H1 (cell line): ENCODE measurements at regions not wholly inside any gene's neighbourhood (a gene's known extent, or its start where the extent isn't known, plus 50 kb on each side); places are given as distances from the start of the nearest gene placed in this dataset.

Source experiments
- CTCF ChIA-PET: fragments of 300-600 bp; sonication (Branson Sonifier 250); formaldehyde crosslinking; loops from one replicate; lab custom pipeline; 2021; ENCODE audit not compliant: partially characterized antibody; lab: Charles Lee
- POLR2A ChIA-PET: fragments of 300-600 bp; sonication (Branson Sonifier 250); formaldehyde crosslinking; loops from one replicate; lab custom pipeline; 2021; ENCODE audit warnings: inconsistent platforms; ENCODE audit not compliant: partially characterized antibody; lab: Charles Lee
- DNase-seq, 2 experiments: peaks; one replicate each; pipeline versions ENCODE4 v3.0.0 to v3.0.0-alpha.2; 2010 to 2022; ENCODE audit warnings: low spot score in 2 of 2, low read depth in 1 of 2, mixed read lengths in 1 of 2
- FAIRE-seq: peaks from 2 replicates; lab custom pipeline; 2011; peaks lifted over from hg19 to GRCh38; lab: Jason Lieb, UNC
- H2AFZ ChIP-seq: 2 replicates; pipeline ENCODE4 v1.8.1; 2012; ENCODE audit warnings: low read length, inconsistent platforms
- H2AK5ac ChIP-seq: 2 replicates; pipeline ENCODE4 v1.6.1; 2013; ENCODE audit warnings: low read depth, low read length
- H2BK120ac ChIP-seq: replicated peaks from 2 replicates; pipeline ENCODE3; 2013; ENCODE audit warnings: low read depth, low read length, inconsistent platforms
- H2BK12ac ChIP-seq: 2 replicates; pipeline ENCODE4 v1.6.1; 2013; ENCODE audit warnings: low read depth, low read length
- H2BK15ac ChIP-seq: 2 replicates; pipeline ENCODE4 v1.6.1; 2013; ENCODE audit warnings: low read length
- H2BK20ac ChIP-seq: 2 replicates; pipeline ENCODE4 v1.6.1; 2013; ENCODE audit warnings: low read length
- H2BK5ac ChIP-seq: 2 replicates; pipeline ENCODE4 v1.6.1; 2013; ENCODE audit warnings: low read depth, low read length
- H3K14ac ChIP-seq: 2 replicates; pipeline ENCODE4 v1.6.1; 2013; ENCODE audit warnings: inconsistent platforms; ENCODE audit not compliant: insufficient read length
- H3K18ac ChIP-seq: 2 replicates; pipeline ENCODE4 v1.6.1; 2013; ENCODE audit warnings: low read length; ENCODE audit errors: extremely low read depth
- H3K23ac ChIP-seq: 2 replicates; pipeline ENCODE4 v1.6.1; 2013; ENCODE audit warnings: inconsistent platforms; ENCODE audit not compliant: insufficient read length
- H3K23me2 ChIP-seq: 2 replicates; pipeline ENCODE4 v1.6.1; 2013; ENCODE audit warnings: low read depth, low read length
- H3K27ac ChIP-seq: 2 replicates; pipeline ENCODE4 v1.6.1; 2011; ENCODE audit warnings: low read depth, low read length, inconsistent platforms
- H3K27me3 ChIP-seq, 4 experiments: replicated peaks in 1 of 4; 1 replicate in 1 of 4; 2 replicates in 3 of 4; pipeline versions ENCODE4 v1.6.1 to v1.8.1; 2011 to 2013; ENCODE audit warnings: low read length in 3 of 4, mild to moderate bottlenecking in 3 of 4, inconsistent platforms in 2 of 4, mixed read lengths in 2 of 4, moderate library complexity in 1 of 4; ENCODE audit not compliant: control insufficient read depth in 3 of 4, insufficient read depth in 3 of 4; ENCODE audit errors: extremely low read depth in 1 of 4
- H3K36me3 ChIP-seq, 4 experiments: 2 replicates each; pipeline versions ENCODE4 v1.6.1 to v1.8.1; 2011 to 2013; ENCODE audit warnings: mild to moderate bottlenecking in 4 of 4, low read length in 3 of 4, moderate library complexity in 2 of 4, control low read depth in 1 of 4, inconsistent platforms in 1 of 4; ENCODE audit not compliant: insufficient read depth in 4 of 4, control insufficient read depth in 2 of 4
- H3K4ac ChIP-seq: replicated peaks from 2 replicates; pipeline ENCODE3; 2013; ENCODE audit warnings: low read length, low read depth, mixed read lengths, inconsistent platforms; ENCODE audit not compliant: insufficient read length
- H3K4me1 ChIP-seq, 4 experiments: replicated peaks in 1 of 4; 1 replicate in 1 of 4; 2 replicates in 3 of 4; pipeline versions ENCODE4 v1.6.1 to v1.8.1; 2011 to 2013; ENCODE audit warnings: low read length in 3 of 4, inconsistent platforms in 2 of 4, mixed read lengths in 1 of 4; ENCODE audit not compliant: insufficient read depth in 4 of 4, control insufficient read depth in 3 of 4
- H3K4me2 ChIP-seq, 2 experiments: 2 replicates each; pipeline versions ENCODE4 v1.6.1 to v1.8.1; 2011 to 2013; ENCODE audit warnings: low read depth in 2 of 2, low read length in 2 of 2, control low read depth in 1 of 2, inconsistent platforms in 1 of 2, mild to moderate bottlenecking in 1 of 2; ENCODE audit not compliant: insufficient read depth in 1 of 2
- H3K4me3 ChIP-seq, 4 experiments: fragments of 200-600, 300-600 bp in 1 of 4; sonication (generic), shearing (Covaris generic), sonication (Bioruptor Twin) in 1 of 4; 2 replicates each; pipeline versions ENCODE4 v1.5.1 to v1.8.1; 2011 to 2016; ENCODE audit warnings: low read length in 4 of 4, low read depth in 3 of 4, control low read depth in 2 of 4, inconsistent platforms in 2 of 4, mild to moderate bottlenecking in 2 of 4, mixed read lengths in 1 of 4, moderate library complexity in 1 of 4; ENCODE audit not compliant: insufficient read depth in 2 of 4; ENCODE audit errors: extremely low read depth in 1 of 4
- H3K56ac ChIP-seq: replicated peaks from 2 replicates; pipeline ENCODE3; 2013; ENCODE audit warnings: low read depth, mild to moderate bottlenecking, mixed read lengths, low read length, inconsistent platforms; ENCODE audit not compliant: insufficient read length
- H3K79me1 ChIP-seq: 2 replicates; pipeline ENCODE4 v1.6.1; 2013; ENCODE audit warnings: low read depth, low read length, control low read depth
- H3K79me2 ChIP-seq, 2 experiments: 2 replicates each; pipeline versions ENCODE4 v1.6.1 to v1.8.1; 2012 to 2013; ENCODE audit warnings: low read length in 2 of 2, mild to moderate bottlenecking in 2 of 2, inconsistent platforms in 1 of 2; ENCODE audit not compliant: insufficient read depth in 2 of 2, control insufficient read depth in 1 of 2
- H3K9ac ChIP-seq, 4 experiments: replicated peaks in 1 of 4; 1 replicate in 1 of 4; 2 replicates in 3 of 4; pipeline versions ENCODE4 v1.6.1 to v1.8.1; 2011 to 2013; ENCODE audit warnings: low read depth in 3 of 4, low read length in 3 of 4, control low read depth in 2 of 4, mild to moderate bottlenecking in 2 of 4, moderate library complexity in 2 of 4, inconsistent platforms in 1 of 4; ENCODE audit errors: extremely low read depth in 1 of 4
- H3K9me3 ChIP-seq, 2 experiments: 2 replicates each; pipeline versions ENCODE4 v1.6.1 to v1.8.1; 2012 to 2013; ENCODE audit warnings: mild to moderate bottlenecking in 2 of 2, moderate library complexity in 2 of 2, control low read depth in 1 of 2, inconsistent platforms in 1 of 2, low read depth in 1 of 2, low read length in 1 of 2, mixed read lengths in 1 of 2; ENCODE audit not compliant: insufficient read depth in 2 of 2
- H4K20me1 ChIP-seq, 2 experiments: replicated peaks in 1 of 2; 2 replicates each; pipeline versions ENCODE3 to v1.8.1; 2011 to 2013; ENCODE audit warnings: inconsistent platforms in 2 of 2, low read length in 2 of 2, mild to moderate bottlenecking in 1 of 2; ENCODE audit not compliant: insufficient read depth in 2 of 2, control insufficient read depth in 1 of 2
- H4K5ac ChIP-seq: 2 replicates; pipeline ENCODE4 v1.6.1; 2013; ENCODE audit warnings: low read length, low read depth, mixed read lengths, inconsistent platforms; ENCODE audit not compliant: insufficient read length
- H4K8ac ChIP-seq: 2 replicates; pipeline ENCODE4 v1.8.0; 2013; ENCODE audit warnings: mild to moderate bottlenecking, moderate library complexity, low read length, inconsistent platforms; ENCODE audit not compliant: insufficient read depth; ENCODE audit errors: extremely low read depth
- H4K91ac ChIP-seq: replicated peaks from 2 replicates; pipeline ENCODE3; 2013; ENCODE audit warnings: low read length, mixed read lengths, inconsistent platforms; ENCODE audit not compliant: insufficient read length
- CBX5 ChIP-seq: fragments of 300-800, 300-1000 bp; sonication (generic); IDR thresholded peaks from 2 replicates; pipeline ENCODE4 v1.7.1; 2016; ENCODE audit warnings: antibody characterized with exemption, low read length, low read depth
- EGR1 ChIP-seq: IDR thresholded peaks from 2 replicates; pipeline ENCODE4 v1.6.1; 2011; ENCODE audit warnings: low read depth, low read length, borderline replicate concordance
- EP300 ChIP-seq, 2 experiments: IDR thresholded peaks; 1 replicate in 1 of 2; 2 replicates in 1 of 2; pipeline ENCODE4 v1.6.1; 2011 to 2012; ENCODE audit warnings: low read depth in 2 of 2, low read length in 2 of 2, mild to moderate bottlenecking in 2 of 2, borderline replicate concordance in 1 of 2, inconsistent platforms in 1 of 2, moderate library complexity in 1 of 2
- JUN ChIP-seq: IDR thresholded peaks from 2 replicates; pipeline ENCODE4 v1.6.1; 2011; ENCODE audit warnings: low read depth, mild to moderate bottlenecking, improper control_type of control experiment, low read length
- NANOG ChIP-seq: IDR thresholded peaks from 2 replicates; pipeline ENCODE4 v1.6.1; 2011; ENCODE audit warnings: low read length, low read depth, mild to moderate bottlenecking, inconsistent platforms; ENCODE audit not compliant: insufficient read depth, poor library complexity, severe bottlenecking
- NRF1 ChIP-seq: IDR thresholded peaks from 2 replicates; pipeline ENCODE4 v1.6.1; 2011; ENCODE audit warnings: mild to moderate bottlenecking, low read depth, low read length, improper control_type of control experiment
- POLR2A ChIP-seq, 2 experiments: IDR thresholded peaks; 1 replicate in 1 of 2; 2 replicates in 1 of 2; pipeline ENCODE4 v1.6.1; 2011; ENCODE audit warnings: low read depth in 2 of 2, low read length in 2 of 2, mild to moderate bottlenecking in 2 of 2; ENCODE audit errors: control extremely low read depth in 1 of 2
- WGBS, 2 experiments: shearing (Covaris generic) in 1 of 2; methylation state at CpG; one replicate each; pipeline versions ENCODE4 v1.1.6 to v1.1.7; 2013 to 2015; ENCODE audit warnings: low lambda C conversion rate in 2 of 2, mixed read lengths in 2 of 2, inconsistent platforms in 1 of 2, low coverage in 1 of 2, missing lambda C conversion rate in 1 of 2; ENCODE audit not compliant: insufficient replicate concordance in 2 of 2, insufficient coverage in 1 of 2, insufficient read length in 1 of 2; ENCODE audit errors: extremely low coverage in 1 of 2, missing lambda C conversion rate in 1 of 2; 5-methylcytosine and 5-hydroxymethylcytosine counted together

DNA sequence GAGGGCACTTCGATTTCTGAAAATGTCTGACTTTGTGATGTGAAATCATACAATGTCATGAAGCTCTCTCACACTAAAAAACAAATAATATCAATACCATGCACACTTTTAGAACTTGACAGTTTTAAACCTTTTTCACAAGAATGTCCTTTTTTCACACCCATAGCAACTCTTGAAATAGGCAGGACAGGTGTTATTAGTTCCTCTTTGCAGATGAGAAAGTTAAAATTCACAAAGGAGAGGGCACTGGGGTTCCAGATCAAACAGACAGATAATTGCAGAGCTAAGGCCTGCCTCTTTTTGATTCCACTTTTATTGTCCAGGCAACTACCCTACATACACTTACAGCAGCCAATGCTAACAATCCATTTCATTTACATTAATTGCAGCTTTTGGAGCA lies 142.8 kb downstream of the KLF12 start:
- CTCF ChIA-PET = interaction anchor here (0.6 to 2.4 kb wide), 5 partner anchors 8 to 704 kb away, joined by 3 to 8 read pairs (median 3); no protein-coding TSS in a partner anchor
- no peak overlapping the region for H3K18ac ChIP-seq
- TF ChIP-seq JUN = no peak
- no peak for TF ChIP-seq EGR1
- TF ChIP-seq POLR2A (IDR thresholded peaks at IDR 0.05; ENCODE audit: control extremely low read depth in 1 of 2, low read depth in 2 of 2, low read length in 2 of 2) = no peak
- TF ChIP-seq CBX5 = no peak
- TF ChIP-seq EP300 (IDR thresholded peaks at IDR 0.05; ENCODE audit: borderline replicate concordance in 1 of 2, low read depth in 2 of 2, low read length in 2 of 2) = no peak
- TF ChIP-seq NRF1 = no peak
- no peak for TF ChIP-seq NANOG

More for the DNA sequence above, 142.8 kb downstream of the KLF12 start:
- Histone ChIP-seq H3K36me3 (no peaks in the 10 kb centered on the region), H4K91ac (no peak overlapping the region), H2AK5ac (no peak overlapping the region), H4K5ac (no peak overlapping the region), H4K20me1 (no peaks in the 10 kb centered on the region), H3K79me1 (no peaks in the 10 kb centered on the region), H3K4me3 (no peak overlapping the region), H3K14ac (no peak overlapping the region), H4K8ac (no peak overlapping the region), H3K4me2 (no peak overlapping the region), H3K23ac (no peak overlapping the region), H3K4ac (no peak overlapping the region), H2BK5ac (no peak overlapping the region), H2BK120ac (no peak overlapping the region), H3K9me3 (no peaks in the 10 kb centered on the region), H3K79me2 (no peaks in the 10 kb centered on the region), H2AFZ (no peak overlapping the region), H3K4me1 (peaks cover 0 to 6% (median 5%) of the 10 kb centered on the region in 4 experiments; a peak in 4 of 7 replicates), H3K56ac (no peak overlapping the region), H3K9ac (no peak overlapping the region), H3K23me2 (no peaks in the 10 kb centered on the region; the same call in 1 of the 2 replicates), H3K27me3 (no peaks in the 10 kb centered on the region), H2BK20ac (no peak overlapping the region), H3K27ac (no peak overlapping the region), H2BK12ac (no peak overlapping the region), H2BK15ac (no peak overlapping the region)
- no peak for DNase-seq
- WGBS, 2 experiments = 80% methylated on average over 1 of the region's 1 CpG; no CpG with 5 or more reads in 1 of the 2 experiments
- FAIRE-seq = no peak
- POLR2A ChIA-PET = no interaction called here
